Neutrophil (primary cell): ENCODE measurements at regions not wholly inside any gene's neighbourhood (a gene's known extent, or its start where the extent isn't known, plus 50 kb on each side); places are given as distances from the start of the nearest gene placed in this dataset.

Experiments used
- H3K27ac ChIP-seq: fragments of 200-600 bp; sonication (generic); 2 replicates; pipeline ENCODE4 v1.5.1; 2016; ENCODE audit warnings: mild to moderate bottlenecking, moderate library complexity
- H3K27me3 ChIP-seq: fragments of 200-600 bp; sonication (generic); 2 replicates; pipeline ENCODE4 v1.6.0; 2016; ENCODE audit warnings: mild to moderate bottlenecking
- H3K36me3 ChIP-seq: fragments of 200-600 bp; sonication (generic); 2 replicates; pipeline ENCODE4 v1.5.1; 2017
- H3K4me1 ChIP-seq, 2 experiments: fragments of 200-600 bp in 1 of 2; sonication (generic) in 1 of 2; 1 replicate in 1 of 2; 2 replicates in 1 of 2; pipeline versions ENCODE4 v1.5.1 to v1.6.1; 2013 to 2016; ENCODE audit warnings: low read depth in 1 of 2, low read length in 1 of 2, mild to moderate bottlenecking in 1 of 2, moderate library complexity in 1 of 2; ENCODE audit not compliant: control insufficient read depth in 1 of 2, insufficient read depth in 1 of 2
- H3K4me3 ChIP-seq, 2 experiments: fragments of 200-600 bp in 1 of 2; sonication (generic) in 1 of 2; 1 replicate in 1 of 2; 2 replicates in 1 of 2; pipeline ENCODE4 v1.5.1; 2013 to 2016; ENCODE audit warnings: low read depth in 1 of 2, low read length in 1 of 2, mild to moderate bottlenecking in 1 of 2, moderate library complexity in 1 of 2
- H3K9me3 ChIP-seq: fragments of 200-600 bp; sonication (generic); 2 replicates; pipeline ENCODE4 v1.5.1; 2016
- TF ChIP-seq, protein P1 (sequence below): fragments of 200-600 bp; sonication (generic); IDR thresholded peaks from 2 replicates; pipeline ENCODE4 v1.5.1; 2016; ENCODE audit warnings: antibody characterized with exemption

DNA sequence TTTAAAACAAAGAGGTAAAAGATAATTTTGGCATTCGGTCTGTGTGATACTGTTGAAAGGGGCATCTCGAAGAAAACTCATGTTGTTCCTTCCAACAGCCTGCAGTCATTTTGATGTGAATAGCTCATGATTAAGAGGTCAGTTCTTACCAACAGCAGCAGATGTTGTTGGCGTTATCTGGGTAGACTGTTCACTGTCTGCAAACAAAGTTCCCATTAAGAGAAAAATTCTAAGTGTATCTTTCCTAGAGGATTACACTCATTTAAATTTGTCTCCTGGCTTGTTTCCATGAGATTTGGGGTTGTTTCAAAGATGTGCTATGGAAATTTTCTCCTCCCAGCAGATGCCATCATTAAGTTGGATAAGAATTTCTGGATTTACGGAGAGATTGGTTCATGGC, 138.2 kb upstream of the RORB start:
- no peaks in the 10 kb centered on the region for H3K36me3 ChIP-seq
- H3K27ac ChIP-seq, result no peak overlapping the region
- no peaks in the 10 kb centered on the region for H3K4me1 ChIP-seq
- TF ChIP-seq, protein P1, sequence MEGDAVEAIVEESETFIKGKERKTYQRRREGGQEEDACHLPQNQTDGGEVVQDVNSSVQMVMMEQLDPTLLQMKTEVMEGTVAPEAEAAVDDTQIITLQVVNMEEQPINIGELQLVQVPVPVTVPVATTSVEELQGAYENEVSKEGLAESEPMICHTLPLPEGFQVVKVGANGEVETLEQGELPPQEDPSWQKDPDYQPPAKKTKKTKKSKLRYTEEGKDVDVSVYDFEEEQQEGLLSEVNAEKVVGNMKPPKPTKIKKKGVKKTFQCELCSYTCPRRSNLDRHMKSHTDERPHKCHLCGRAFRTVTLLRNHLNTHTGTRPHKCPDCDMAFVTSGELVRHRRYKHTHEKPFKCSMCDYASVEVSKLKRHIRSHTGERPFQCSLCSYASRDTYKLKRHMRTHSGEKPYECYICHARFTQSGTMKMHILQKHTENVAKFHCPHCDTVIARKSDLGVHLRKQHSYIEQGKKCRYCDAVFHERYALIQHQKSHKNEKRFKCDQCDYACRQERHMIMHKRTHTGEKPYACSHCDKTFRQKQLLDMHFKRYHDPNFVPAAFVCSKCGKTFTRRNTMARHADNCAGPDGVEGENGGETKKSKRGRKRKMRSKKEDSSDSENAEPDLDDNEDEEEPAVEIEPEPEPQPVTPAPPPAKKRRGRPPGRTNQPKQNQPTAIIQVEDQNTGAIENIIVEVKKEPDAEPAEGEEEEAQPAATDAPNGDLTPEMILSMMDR, result no peak
- no peak overlapping the region for H3K4me3 ChIP-seq
- no peaks in the 10 kb centered on the region for H3K9me3 ChIP-seq
- H3K27me3 ChIP-seq, result no peaks in the 10 kb centered on the region

DNA sequence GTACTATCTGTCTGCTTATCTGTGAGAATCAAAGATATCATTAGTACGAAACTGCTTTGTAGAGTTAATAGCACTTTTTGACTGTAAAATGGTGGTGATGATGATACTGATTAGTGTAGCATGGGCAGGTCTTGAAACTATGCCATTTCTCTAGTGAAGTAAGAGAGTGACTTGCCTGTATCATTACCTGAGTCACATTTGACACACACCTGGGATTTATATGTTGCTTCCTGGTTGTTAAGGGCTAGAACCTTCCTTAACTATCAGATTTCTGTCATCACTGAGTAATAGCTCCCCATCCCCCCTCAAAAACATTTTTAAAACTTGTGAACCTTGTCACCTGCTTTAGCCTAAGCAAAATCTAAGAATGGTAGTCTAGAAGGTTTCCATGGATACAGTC, 135.6 kb upstream of the RORB start:
- Histone ChIP-seq H3K4me3 (no peak overlapping the region), H3K36me3 (no peaks in the 10 kb centered on the region), H3K4me1 (no peaks in the 10 kb centered on the region), H3K9me3 (no peaks in the 10 kb centered on the region), H3K27me3 (no peaks in the 10 kb centered on the region), H3K27ac (no peak overlapping the region)
- TF ChIP-seq, protein P1, result no peak

DNA sequence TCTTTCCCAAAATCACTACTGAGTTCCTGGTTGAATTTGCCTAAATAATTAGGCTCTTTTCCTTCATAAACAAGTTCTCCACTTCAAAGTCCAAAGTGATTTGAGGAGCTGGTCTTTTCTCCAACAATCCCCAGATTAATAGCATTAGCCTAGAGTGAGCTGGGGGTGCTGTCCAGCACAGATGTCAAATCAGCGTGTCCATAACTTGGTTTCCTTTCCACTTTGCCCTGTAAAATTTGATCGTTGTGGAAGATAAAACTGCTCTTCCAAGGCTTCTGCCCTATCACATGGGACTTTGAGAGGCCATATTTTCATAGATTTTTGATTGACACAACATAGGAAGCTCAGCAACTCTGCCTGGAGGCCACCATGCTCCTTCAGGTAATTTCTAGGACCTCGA, 134.7 kb upstream of the RORB start:
- Histone ChIP-seq H3K9me3 (no peaks in the 10 kb centered on the region), H3K36me3 (no peaks in the 10 kb centered on the region), H3K4me1 (no peaks in the 10 kb centered on the region), H3K4me3 (no peak overlapping the region), H3K27ac (no peak overlapping the region), H3K27me3 (no peaks in the 10 kb centered on the region)
- TF ChIP-seq, protein P1, result no peak

DNA sequence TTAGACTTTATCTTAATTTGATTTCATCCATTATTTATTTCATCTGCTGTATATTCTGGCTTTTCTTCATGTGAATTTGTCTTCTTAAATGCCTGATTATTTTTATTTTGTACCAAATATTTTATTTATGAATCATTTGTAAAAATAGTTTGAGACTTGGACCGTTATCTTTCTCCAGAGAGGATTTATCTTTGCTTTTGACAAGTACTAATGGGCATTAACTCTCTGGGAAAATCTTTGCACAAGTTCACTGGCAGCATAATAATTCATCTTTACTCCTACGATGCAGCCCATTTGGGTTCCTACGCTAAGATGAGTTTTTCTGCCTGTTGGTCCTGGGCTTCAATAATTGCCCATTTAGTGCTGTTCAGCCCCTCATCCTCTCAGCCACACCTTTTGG, 131.0 kb upstream of the RORB start:
- Histone ChIP-seq H3K4me1 (no peaks in the 10 kb centered on the region), H3K36me3 (no peaks in the 10 kb centered on the region), H3K4me3 (no peak overlapping the region), H3K9me3 (no peaks in the 10 kb centered on the region), H3K27ac (no peak overlapping the region), H3K27me3 (no peaks in the 10 kb centered on the region)
- TF ChIP-seq, protein P1, result no peak

DNA sequence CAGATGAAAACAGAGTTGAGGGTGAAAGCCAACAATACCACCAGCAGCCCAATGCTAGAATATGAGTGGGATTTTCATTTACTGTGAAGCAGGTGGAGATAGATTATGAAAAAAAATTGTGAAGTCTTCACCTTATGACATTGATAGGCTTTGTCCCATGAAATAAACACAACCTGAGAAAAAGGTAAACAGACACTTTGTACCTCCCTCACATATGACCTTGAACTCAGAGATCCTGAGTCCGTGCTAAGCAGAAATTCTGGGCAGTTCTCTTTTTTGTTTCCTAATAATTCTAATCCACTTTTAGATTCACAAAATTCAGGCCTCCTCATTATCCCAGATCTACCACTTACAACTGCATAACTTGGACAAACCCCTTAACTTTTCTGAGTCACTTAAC, 127.3 kb upstream of the RORB start:
- TF ChIP-seq, protein P1, result no peak
- H3K4me1 ChIP-seq, result no peaks in the 10 kb centered on the region
- H3K4me3 ChIP-seq, result no peak overlapping the region
- no peaks in the 10 kb centered on the region for H3K9me3 ChIP-seq
- H3K36me3 ChIP-seq, result no peaks in the 10 kb centered on the region
- no peaks in the 10 kb centered on the region for H3K27me3 ChIP-seq
- H3K27ac ChIP-seq, result no peak overlapping the region

DNA sequence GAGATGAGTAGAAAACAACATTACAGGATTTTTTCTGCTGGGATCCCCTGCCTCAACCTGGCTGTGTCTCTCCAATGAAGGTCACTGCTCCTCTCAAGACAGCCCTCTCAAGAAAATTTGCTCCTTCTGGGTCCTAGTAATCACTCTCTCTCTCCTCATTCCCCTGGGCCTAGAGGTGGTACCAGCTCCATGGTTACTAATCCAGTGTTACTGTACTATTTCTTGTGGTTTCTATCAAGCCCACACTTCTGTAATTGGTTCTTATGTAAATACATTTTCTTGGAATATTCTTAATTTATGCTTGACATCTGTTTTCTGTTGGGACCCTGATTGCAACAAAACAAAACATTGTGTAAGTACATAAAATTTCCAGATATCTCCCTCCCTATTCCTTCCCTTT, 123.8 kb upstream of the RORB start:
- TF ChIP-seq, protein P1, result no peak
- no peaks in the 10 kb centered on the region for H3K4me1 ChIP-seq
- H3K4me3 ChIP-seq, result no peak overlapping the region

More for the DNA sequence above, 123.8 kb upstream of the RORB start:
- Histone ChIP-seq H3K27ac (no peak overlapping the region), H3K36me3 (no peaks in the 10 kb centered on the region), H3K27me3 (no peaks in the 10 kb centered on the region), H3K9me3 (no peaks in the 10 kb centered on the region)
